GM23338 (cell line): ENCODE measurements at regions not wholly inside any gene's neighbourhood (a gene's known extent, or its start where the extent isn't known, plus 50 kb on each side); places are given as distances from the start of the nearest gene placed in this dataset.

Source experiments
- ATAC-seq: fragments of 200-7000 bp; cut with Tn5 transposase; 3 replicates; pipeline ENCODE4 v1.9.1; 2020
- DNase-seq: peaks from one replicate; pipeline ENCODE4 v3.0.0-alpha.2; 2015; ENCODE audit warnings: low spot score
- H2AFZ ChIP-seq: fragments of 200-600 bp; sonication (generic); 2 replicates; pipeline ENCODE4 v1.8.0; 2016; ENCODE audit warnings: antibody characterized with exemption, mild to moderate bottlenecking, moderate library complexity
- H3F3A ChIP-seq: fragments of 200-600 bp; sonication (generic); replicated peaks from 2 replicates; pipeline ENCODE4 v1.8.0; 2017; ENCODE audit warnings: antibody characterized with exemption, mixed run types, low read depth
- H3K27ac ChIP-seq: fragments of 200-600 bp; sonication (generic); 2 replicates; pipeline ENCODE4 v1.6.1; 2016; ENCODE audit warnings: low read depth
- H3K27me3 ChIP-seq: fragments of 200-600 bp; sonication (generic); 2 replicates; pipeline ENCODE4 v1.8.0; 2016; ENCODE audit warnings: mild to moderate bottlenecking, mixed run types, moderate library complexity; ENCODE audit not compliant: insufficient read depth
- H3K36me3 ChIP-seq: fragments of 200-600 bp; sonication (generic); 2 replicates; pipeline ENCODE4 v1.8.0; 2016; ENCODE audit warnings: mild to moderate bottlenecking; ENCODE audit not compliant: insufficient read depth
- H3K4me1 ChIP-seq: fragments of 200-600 bp; sonication (generic); 2 replicates; pipeline ENCODE4 v1.8.0; 2016; ENCODE audit warnings: mild to moderate bottlenecking, moderate library complexity; ENCODE audit not compliant: insufficient read depth
- H3K4me2 ChIP-seq: fragments of 200-600 bp; sonication (generic); 2 replicates; pipeline ENCODE4 v1.7.1; 2017; ENCODE audit warnings: mixed run types
- H3K4me3 ChIP-seq: fragments of 200-600 bp; sonication (generic); 2 replicates; pipeline ENCODE4 v1.6.1; 2016; ENCODE audit warnings: mixed run types
- H3K79me2 ChIP-seq: fragments of 200-600 bp; sonication (generic); replicated peaks from 2 replicates; pipeline ENCODE4 v1.8.0; 2017; ENCODE audit warnings: mild to moderate bottlenecking; ENCODE audit not compliant: insufficient read depth
- H3K9me2 ChIP-seq: fragments of 200-600 bp; sonication (generic); 2 replicates; pipeline ENCODE4 v1.8.0; 2017; ENCODE audit not compliant: insufficient read depth
- H4K20me1 ChIP-seq: fragments of 200-600 bp; sonication (generic); replicated peaks from 2 replicates; pipeline ENCODE4 v1.8.0; 2017; ENCODE audit warnings: mild to moderate bottlenecking; ENCODE audit not compliant: insufficient read depth
- H3K27ac Mint-ChIP-seq: 2 replicates; pipeline ENCODE4 v1.8.0; 2020; ENCODE audit warnings: inconsistent platforms, mild to moderate bottlenecking, moderate library complexity, mixed read lengths
- H3K27me3 Mint-ChIP-seq: 3 replicates; pipeline ENCODE4 v1.8.0; 2022; ENCODE audit warnings: low read depth, mild to moderate bottlenecking, moderate library complexity, mixed read lengths, inconsistent platforms; ENCODE audit not compliant: insufficient read depth, poor library complexity
- H3K36me3 Mint-ChIP-seq: 3 replicates; pipeline ENCODE4 v1.8.0; 2021; ENCODE audit warnings: low read depth, mild to moderate bottlenecking, inconsistent platforms, moderate library complexity, mixed read lengths
- H3K4me1 Mint-ChIP-seq: 3 replicates; pipeline ENCODE4 v1.8.0; 2020; ENCODE audit warnings: mild to moderate bottlenecking, inconsistent platforms, mixed read lengths
- H3K4me3 Mint-ChIP-seq: 3 replicates; pipeline ENCODE4 v1.8.0; 2021; ENCODE audit warnings: moderate library complexity, mild to moderate bottlenecking, inconsistent platforms, mixed read lengths
- H3K9me3 Mint-ChIP-seq: 3 replicates; pipeline ENCODE4 v1.8.0; 2020; ENCODE audit warnings: moderate library complexity, mild to moderate bottlenecking, inconsistent platforms, mixed read lengths
- CREB1 ChIP-seq: fragments of 250-450 bp; sonication (Bioruptor Pico); IDR thresholded peaks from 2 replicates; pipeline ENCODE4 v1.5.0; 2020; ENCODE audit warnings: low read depth, mild to moderate bottlenecking, moderate library complexity
- EZH2 ChIP-seq: fragments of 200-600 bp; sonication (generic); IDR thresholded peaks from one replicate; pipeline ENCODE4 v1.8.0; 2017; ENCODE audit warnings: antibody characterized with exemption, mild to moderate bottlenecking, low read depth; ENCODE audit not compliant: unreplicated experiment
- EZH2phosphoT487 ChIP-seq: fragments of 200-600 bp; sonication (generic); IDR thresholded peaks from one replicate; pipeline ENCODE4 v1.8.1; 2018; ENCODE audit warnings: antibody characterized with exemption; ENCODE audit not compliant: unreplicated experiment
- JUNB ChIP-seq: IDR thresholded peaks from one replicate; pipeline ENCODE4 v1.6.1; 2016; ENCODE audit warnings: antibody characterized with exemption; ENCODE audit not compliant: unreplicated experiment
- NANOG ChIP-seq: IDR thresholded peaks from 2 replicates; pipeline ENCODE4 v1.6.1; 2016; ENCODE audit warnings: antibody characterized with exemption, borderline replicate concordance
- POLR2AphosphoS5 ChIP-seq: IDR thresholded peaks from 2 replicates; pipeline ENCODE4 v1.6.1; 2016; ENCODE audit warnings: antibody characterized with exemption, low read depth
- REST ChIP-seq: IDR thresholded peaks from one replicate; pipeline ENCODE4 v1.6.1; 2018; ENCODE audit warnings: antibody characterized with exemption; ENCODE audit not compliant: unreplicated experiment
- ZNF114 ChIP-seq: fragments of 250-450 bp; sonication (Bioruptor Pico); IDR thresholded peaks from 2 replicates; pipeline ENCODE4 v1.5.0; 2020; ENCODE audit warnings: mild to moderate bottlenecking, moderate library complexity
- ZNF331 ChIP-seq: fragments of 250-450 bp; sonication (Bioruptor Pico); IDR thresholded peaks from 2 replicates; pipeline ENCODE4 v1.5.0; 2020; ENCODE audit warnings: low read depth, mild to moderate bottlenecking, moderate library complexity
- ZNF462 ChIP-seq: fragments of 250-450 bp; sonication (Bioruptor Pico); IDR thresholded peaks from 2 replicates; pipeline ENCODE4 v1.5.0; 2020; ENCODE audit warnings: mild to moderate bottlenecking, moderate library complexity
- TF ChIP-seq, protein P1 (sequence below), 2 experiments: fragments of 200-600 bp in 1 of 2; sonication (generic) in 1 of 2; conservative IDR thresholded peaks; 2 replicates each; pipeline versions ENCODE4 v1.5.1 to v1.6.1; 2016 to 2017; ENCODE audit warnings: antibody characterized with exemption in 2 of 2, low read depth in 2 of 2, mild to moderate bottlenecking in 2 of 2, moderate library complexity in 1 of 2

DNA sequence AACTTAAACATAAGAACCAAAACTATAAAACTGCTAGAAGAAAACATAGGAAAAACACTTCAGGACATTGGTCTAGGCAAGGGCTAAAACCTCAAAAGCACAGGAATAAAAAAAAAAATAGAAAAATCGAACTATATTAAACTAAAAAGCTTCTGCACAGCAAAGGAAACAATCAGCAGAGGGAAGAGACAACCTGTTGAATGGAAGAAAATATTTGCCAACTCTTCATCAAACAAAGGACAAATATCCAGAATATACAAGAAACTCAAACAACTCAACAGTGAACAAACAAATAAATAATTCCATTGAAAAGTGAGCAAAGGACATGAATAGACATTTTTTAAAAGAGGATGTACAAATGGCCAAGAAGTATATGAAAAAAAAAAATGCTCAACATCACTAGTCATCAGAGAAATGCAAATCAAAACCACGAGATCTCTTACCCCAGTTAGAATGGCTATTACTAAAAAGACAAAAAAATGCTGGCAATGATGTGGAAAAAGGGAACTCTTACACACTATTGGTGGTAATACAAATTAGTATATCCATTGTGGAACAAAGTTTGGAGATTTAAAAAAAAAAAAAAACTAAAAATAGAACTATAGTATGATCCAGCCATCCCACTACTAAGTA, 152.0 kb downstream of the NDUFA12 start:
- Histone ChIP-seq H4K20me1 (no peaks in the 10 kb centered on the region), H3K27me3 (no peaks in the 10 kb centered on the region), H3K36me3 (no peaks in the 10 kb centered on the region), H3K4me1 (no peaks in the 10 kb centered on the region), H3K4me3 (no peak overlapping the region), H2AFZ (no peak overlapping the region), H3F3A (no peaks in the 10 kb centered on the region), H3K27ac (no peak overlapping the region), H3K4me2 (no peak overlapping the region), H3K79me2 (no peaks in the 10 kb centered on the region), H3K9me2 (peaks cover 4% of the 10 kb centered on the region; the same call in 1 of the 2 replicates)
- Mint-ChIP-seq H3K9me3 (no peaks in the 10 kb centered on the region), H3K27me3 (peaks cover 4% of the 10 kb centered on the region), H3K27ac (no peak overlapping the region), H3K4me3 (no peak overlapping the region), H3K36me3 (no peaks in the 10 kb centered on the region), H3K4me1 (peaks cover 4% of the 10 kb centered on the region; the same call in 2 of the 3 replicates)
- DNase-seq (no peak), ATAC-seq (no peak)
- TF ChIP-seq POLR2AphosphoS5 (no peak), REST (no peak), NANOG (no peak), ZNF331 (CRISPR knock-in tag) (no peak), EZH2 (no peak), ZNF462 (CRISPR knock-in tag) (no peak), JUNB (no peak), EZH2phosphoT487 (no peak), ZNF114 (CRISPR knock-in tag) (no peak), CREB1 (CRISPR knock-in tag) (no peak)
- TF ChIP-seq, protein P1, sequence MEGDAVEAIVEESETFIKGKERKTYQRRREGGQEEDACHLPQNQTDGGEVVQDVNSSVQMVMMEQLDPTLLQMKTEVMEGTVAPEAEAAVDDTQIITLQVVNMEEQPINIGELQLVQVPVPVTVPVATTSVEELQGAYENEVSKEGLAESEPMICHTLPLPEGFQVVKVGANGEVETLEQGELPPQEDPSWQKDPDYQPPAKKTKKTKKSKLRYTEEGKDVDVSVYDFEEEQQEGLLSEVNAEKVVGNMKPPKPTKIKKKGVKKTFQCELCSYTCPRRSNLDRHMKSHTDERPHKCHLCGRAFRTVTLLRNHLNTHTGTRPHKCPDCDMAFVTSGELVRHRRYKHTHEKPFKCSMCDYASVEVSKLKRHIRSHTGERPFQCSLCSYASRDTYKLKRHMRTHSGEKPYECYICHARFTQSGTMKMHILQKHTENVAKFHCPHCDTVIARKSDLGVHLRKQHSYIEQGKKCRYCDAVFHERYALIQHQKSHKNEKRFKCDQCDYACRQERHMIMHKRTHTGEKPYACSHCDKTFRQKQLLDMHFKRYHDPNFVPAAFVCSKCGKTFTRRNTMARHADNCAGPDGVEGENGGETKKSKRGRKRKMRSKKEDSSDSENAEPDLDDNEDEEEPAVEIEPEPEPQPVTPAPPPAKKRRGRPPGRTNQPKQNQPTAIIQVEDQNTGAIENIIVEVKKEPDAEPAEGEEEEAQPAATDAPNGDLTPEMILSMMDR (conservative IDR thresholded peaks at IDR 0.05; ENCODE audit: low read depth in 2 of 2) = no peak
